Hematopoietic multipotent progenitor cell (in vitro differentiated cells): ENCODE measurements at regions not wholly inside any gene's neighbourhood (a gene's known extent, or its start where the extent isn't known, plus 50 kb on each side); places are given as distances from the start of the nearest gene placed in this dataset.
"Not testable (repeated sequence)": the region's sequence is repeated elsewhere in the genome, so short reads cannot be mapped to it uniquely, and the experiment has no call there.

Experiments
- DNase-seq, 3 donors: peaks; one replicate each; pipeline ENCODE4 v3.0.0-alpha.2; 2011 to 2015; ENCODE audit warnings: low read depth in 2 of 3, low spot score in 2 of 3

DNA sequence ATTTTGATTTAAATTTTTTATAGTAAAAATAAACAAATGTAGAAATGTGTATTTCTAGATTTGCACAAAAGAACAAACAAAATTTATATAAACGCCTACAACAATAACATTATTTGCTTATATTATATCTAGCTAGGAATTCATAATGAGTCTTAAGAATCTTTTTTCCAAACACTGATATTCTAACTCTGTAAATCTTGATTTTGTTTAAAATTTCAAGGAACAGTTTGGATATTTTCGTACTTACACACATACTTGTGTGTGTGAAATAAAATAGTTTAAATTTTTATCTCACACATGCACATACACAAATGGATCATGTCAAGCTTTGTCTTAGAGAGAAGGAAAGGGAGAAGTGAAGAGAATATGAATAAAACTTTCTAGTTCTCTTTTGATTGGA is 868.1 kb downstream of the LTN1 start:
- DNase-seq: no peak

- no peak for DNase-seq
These were observed 874.1 kb downstream of the LTN1 start for GRCh38 chr21:28118570-28118969.

GRCh38 chr21:28114986-28115385 is 877.7 kb downstream of the LTN1 start:
- DNase-seq: not testable (repeated sequence)

- DNase-seq: no peak
These were observed 879.0 kb downstream of the LTN1 start for GRCh38 chr21:28113718-28114117.

DNA sequence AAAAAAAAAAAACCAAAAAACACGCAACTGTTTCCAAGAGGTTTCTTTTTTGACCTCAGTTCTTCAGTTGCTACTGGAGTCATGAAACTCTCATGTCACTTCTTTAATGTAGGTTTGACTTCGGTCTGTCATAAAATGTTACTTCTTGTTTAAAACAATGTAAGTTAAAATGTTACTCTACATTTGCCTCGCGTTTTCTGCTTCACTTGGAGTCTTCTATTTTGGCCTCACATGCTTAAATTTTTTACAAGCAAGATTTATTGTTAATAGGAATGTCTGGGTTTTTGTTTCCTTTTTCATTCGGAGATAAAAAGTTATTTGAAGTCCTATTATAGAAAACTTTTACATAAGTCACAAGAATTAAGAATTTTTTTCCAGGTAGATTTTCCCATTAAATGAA is 880.2 kb downstream of the LTN1 start:
- DNase-seq: no peak

DNA sequence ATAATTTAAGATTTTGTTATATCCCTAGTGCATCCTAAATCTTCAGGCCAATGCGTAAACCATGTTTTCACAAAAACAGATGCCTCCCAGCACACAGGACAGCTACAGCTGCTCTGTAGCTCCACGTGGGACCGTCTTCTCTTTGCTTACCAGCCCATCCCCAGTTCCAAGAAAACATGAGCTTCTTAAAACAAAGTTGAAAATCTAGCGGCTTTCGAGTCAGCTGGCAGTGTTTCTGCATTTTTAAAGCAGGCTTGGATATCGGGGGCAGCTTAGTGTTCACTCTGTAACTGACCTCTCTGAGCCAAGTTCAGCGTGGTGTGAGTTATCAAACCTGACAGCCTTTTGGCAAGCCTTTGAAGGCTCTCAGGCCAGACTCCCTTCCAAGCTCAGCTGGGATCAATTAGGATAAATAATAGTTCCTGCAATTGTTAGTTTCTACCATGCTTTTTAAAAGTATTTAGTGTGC is 881.5 kb downstream of the LTN1 start:
- DNase-seq: no peak

DNA sequence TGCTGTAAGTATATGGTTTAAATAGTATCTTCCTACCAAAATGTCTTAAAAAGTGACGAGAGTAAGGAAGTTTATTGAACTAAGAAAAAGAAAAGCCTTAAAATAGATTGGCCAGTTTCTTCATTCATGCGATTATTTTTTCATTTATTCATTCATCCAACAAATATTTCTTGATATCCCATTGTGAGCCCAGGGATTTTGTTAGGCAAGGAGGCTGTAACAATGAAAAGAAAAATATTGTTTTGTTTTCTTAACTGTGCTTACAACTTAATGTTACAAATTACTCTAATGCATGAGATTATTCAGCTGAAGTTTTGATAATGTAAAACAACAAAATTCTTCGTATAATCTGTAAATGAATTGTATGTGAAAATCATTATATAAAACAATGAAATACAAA is 882.0 kb downstream of the LTN1 start:
- DNase-seq: no peak

DNA sequence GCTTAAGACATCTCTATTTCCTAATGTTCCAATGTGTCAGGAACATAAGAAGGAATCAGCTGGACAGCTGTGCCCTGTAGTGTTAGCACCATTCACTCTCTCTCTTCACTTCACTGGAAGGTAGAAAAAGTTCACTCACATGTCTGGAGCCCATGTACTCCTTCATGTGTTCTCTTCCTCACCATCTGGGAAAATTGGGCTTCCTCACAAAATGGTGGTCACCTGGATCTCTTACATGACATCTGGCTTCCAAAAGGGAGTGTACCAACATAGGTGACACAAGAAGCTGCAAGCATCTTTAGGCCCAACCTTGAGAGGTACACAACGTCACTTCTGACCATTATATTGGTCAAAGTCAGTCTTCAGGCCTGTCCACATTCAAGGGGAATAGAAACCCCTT is 882.6 kb downstream of the LTN1 start:
- DNase-seq: no peak

DNA sequence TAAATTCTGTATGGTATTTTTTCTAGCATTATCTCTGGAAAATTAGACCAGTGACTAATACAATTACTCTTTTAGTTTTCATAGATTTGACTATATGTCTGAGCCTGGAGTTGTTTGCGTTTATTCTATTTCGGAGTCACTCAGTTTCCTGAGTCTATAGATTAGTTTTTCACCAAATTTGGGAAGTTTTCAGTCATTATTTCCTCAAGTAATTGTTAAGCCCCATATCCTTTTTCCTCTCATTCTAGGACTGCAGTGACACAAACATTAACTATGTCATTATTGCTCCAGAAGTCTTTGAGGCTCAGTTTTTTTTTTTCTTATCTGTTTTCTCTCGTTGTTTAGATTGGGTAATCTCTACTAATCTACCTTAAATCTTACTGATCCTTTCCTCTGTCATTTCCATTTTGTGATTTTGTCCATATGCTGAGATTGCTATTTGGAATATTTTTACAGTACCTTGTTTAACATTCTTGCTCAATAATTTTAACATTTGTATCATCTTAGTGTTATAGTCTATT is 886.2 kb downstream of the LTN1 start:
- DNase-seq: no peak

DNA sequence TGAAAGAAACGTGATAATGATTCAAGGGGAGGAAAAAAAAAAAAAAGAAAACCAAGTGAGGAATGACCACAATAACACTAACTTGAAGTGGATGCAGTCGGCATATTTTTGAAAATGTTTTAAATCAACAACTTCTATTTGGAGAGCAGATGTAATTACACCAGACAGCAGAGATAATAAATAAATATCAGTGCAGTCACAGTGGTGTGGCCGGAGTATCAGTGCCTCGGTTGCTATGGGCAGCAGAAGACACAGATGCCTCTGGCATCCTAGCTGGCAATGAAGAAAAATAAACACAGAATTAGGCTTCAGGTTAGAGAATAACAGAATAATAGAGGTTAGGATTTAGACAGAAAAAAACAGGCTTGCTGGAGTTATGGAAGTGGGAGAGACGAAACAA is 888.3 kb downstream of the LTN1 start:
- DNase-seq: no peak

DNA sequence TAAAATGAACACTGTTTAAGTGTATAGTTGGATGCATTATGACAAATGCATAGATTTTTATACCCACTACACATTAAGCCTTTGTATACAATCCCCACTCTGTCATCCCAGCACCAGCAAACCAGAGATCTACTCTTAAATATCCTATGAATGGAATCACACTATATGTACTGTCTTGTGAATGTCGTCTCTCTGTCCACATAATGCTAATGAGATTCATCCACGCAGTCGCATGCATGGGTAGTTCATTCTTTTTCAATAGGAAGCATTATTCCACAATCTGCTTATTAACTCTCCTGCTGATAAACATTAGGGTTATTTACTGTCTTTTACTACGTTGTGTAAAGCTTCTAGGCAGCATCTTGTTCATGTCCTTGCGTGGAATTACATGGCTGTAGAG is 892.3 kb downstream of the LTN1 start:
- DNase-seq: no peak

DNA sequence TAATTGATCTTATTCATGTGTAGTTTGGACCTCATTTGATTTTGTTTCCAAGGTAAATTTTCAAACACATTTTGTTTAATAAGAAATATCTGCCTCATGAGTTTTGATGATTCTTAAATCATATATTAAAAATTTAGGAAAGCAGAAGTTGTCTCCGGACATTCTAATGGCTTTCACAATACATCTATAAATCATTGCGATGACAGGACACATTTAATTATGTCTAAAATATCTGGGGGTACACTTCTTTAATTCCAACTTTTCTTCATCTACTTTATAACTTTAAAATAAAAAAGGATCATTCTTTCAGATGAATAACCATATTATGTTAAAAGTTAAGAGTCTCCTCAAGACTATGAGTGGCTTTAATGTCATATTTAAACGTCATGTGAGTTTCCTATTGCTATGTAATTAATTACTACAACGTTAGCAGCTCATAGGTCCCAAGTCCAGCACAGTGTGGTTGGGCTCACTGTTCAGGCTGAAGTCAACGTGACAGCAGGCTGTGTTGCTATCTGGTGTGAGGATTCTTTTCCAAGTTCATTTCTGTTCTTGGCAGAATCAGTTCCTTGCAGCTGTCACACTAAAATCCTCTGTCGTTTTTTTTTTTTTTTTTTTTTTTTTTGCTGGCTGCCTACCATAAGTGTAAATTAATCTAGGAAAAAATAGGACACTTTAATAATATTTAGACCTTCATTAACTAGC is 893.5 kb downstream of the LTN1 start:
- DNase-seq: peak in 1 of 3 donors; percentile 47

DNA sequence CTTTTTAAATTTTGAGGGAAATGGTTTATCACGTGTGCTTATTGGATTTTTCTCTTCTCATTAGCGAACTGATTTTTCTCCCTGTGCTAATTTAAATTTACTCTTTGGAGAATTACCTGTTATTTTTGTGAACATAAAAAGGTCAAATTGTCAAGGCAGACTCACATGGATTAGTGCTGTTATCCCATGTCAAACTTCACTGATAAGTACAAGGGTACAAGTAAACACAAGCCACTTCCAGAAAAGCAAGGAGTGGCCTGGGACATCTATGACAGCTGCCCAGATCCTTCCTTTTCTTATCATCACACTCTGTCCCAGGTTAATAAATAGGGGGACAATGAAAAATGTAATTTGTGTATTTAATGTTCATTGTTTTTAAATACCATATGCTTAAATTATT is 901.2 kb downstream of the LTN1 start:
- no peak for DNase-seq

DNA sequence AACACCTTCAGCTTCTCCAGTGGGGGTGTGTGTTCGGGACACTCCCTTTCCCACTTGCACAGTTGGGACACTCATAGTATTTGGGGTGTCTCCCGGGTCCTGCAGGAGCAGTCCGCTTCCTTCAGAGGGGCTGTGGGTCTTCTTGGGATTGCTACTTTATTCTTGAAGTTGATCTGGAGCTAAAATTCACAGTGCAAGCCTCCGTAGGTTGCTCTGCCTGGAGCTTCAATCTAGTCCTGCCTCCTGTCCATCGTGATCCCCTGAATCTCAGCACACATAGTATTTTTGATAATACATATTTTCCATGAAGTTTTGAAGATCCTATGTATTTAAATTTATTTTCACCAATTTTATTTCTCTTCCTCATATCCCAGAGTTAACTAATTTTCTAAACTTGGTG is 902.1 kb downstream of the LTN1 start:
- DNase-seq: no peak

- peak in 1 of 3 donors; percentile 50 for DNase-seq
These were observed 902.9 kb downstream of the LTN1 start for GRCh38 chr21:28089599-28090441.

DNA sequence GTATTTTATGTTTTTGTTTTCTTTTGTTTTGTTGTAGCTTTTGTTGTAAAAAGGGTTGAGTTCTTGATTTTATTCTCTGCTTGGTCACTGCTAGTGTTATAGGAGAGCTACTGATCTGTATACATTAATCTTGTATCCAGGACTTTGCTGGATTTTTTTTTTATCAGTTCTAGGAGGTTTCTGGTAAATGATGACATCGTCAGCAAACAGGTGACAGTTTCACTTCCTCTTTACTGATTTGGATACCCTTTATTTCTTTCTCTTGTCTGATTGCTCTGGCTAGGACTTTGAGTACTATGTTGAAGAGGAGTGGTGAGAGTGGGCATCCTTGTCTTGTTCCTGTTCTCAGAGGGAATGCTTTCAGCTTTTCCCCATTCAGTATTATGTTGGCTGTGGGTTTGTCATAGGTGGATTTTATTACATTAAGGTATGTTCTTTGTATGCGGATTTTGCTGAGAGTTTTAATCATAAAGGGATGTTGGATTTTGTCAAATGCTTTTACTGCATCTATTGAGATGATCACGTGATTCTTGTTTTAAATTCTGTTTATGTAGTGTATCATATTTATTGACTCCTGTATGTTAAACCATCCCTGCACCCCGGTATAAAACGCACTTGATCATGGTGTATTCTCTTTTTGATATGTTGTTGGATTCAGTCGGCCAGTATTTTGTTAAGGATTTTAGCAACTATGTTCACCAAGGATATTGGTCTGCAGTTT is 905.7 kb downstream of the LTN1 start:
- DNase-seq: no peak

DNA sequence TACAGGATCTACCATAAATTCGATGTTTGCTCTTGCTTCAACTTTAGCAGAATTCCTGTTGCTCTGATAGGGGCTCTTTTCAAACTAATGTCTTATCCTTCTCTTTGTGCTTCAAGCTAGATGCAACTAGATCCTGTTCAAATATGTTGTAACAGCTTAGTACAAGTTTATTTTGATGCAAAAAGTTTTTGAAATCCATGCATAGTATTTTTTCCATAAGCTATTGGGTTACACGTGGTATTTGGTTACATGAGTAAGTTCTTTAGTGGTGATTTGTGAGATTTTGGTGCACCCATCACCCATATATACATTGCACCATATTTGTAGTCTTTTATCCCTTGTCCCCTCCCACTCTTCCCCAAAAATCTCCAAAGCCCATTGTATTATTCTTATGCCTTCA is 907.7 kb downstream of the LTN1 start:
- DNase-seq: no peak

DNA sequence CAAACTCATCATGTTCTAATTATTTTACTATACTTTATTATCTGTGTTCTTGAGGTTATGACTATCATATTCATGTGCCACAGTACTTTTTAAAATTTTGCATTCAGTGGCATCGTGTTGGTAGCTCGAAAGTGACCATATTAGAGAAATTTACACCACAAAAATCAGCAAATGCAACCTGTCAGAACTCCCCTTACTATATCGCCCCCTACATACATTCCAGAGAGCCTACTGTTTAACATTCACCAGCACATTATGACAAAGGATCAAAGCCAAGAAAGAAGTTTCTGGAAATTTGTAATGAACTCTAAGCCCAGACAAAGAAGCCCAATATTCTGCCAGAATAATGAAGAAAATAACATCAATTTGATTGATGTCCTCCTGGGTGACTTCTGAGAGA is 909.3 kb downstream of the LTN1 start:
- DNase-seq: no peak

- DNase-seq: no peak
These were observed 914.6 kb downstream of the LTN1 start for GRCh38 chr21:28078126-28078525.

- DNase-seq: no peak
These were observed 918.0 kb downstream of the LTN1 start for GRCh38 chr21:28074676-28075075.

- DNase-seq: no peak
These were observed 920.1 kb downstream of the LTN1 start for GRCh38 chr21:28072601-28073000.
